ENCODE measurements at regions not wholly inside any gene's neighbourhood (a gene's known extent, or its start where the extent isn't known, plus 50 kb on each side); places are given as distances from the start of the nearest gene placed in this dataset.
"Not testable (repeated sequence)": the region's sequence is repeated elsewhere in the genome, so short reads cannot be mapped to it uniquely, and the experiment has no call there.

DNA sequence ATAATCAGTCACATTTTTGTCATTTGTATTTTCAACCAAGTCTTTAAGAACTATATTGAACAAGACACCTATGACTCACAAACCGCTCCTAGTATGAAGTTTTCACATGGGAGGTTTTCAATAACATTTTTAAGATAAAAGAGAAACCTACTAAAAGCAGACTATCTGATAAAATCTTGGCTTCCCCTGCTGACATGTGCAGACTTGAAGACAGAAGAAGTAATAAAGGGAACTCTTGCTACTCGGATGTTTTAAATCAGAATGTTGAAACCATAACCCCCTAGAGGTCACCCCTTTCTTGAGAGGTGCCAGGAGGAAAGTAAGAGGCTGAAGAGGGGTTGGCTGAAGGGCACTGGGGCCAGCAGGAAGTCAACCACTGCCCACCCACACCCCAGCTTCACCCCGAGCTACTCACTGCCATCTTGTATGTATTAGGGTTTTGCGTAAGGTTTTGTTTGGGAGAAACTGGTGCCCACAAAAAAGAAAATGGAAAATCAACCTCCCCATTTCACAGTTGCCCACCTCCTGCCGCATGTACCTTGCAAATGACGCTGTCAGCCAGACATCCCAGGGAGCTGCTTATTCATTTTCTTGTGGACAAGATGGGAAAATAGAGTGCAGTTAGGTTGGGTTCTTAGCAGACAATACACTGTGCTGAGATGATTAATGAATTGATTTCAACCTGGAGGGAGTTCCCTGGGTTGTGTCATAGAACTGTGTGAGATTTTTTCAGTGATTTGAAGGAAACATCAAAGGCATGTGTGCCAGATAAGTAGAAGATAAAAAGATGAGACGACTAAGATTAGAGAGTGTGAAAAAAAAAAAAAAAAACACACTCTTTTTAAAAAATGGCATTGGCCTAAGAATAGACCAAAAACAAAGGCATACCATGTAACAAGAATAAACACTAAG is 83.2 kb upstream of the TAB2 start:
- 65% methylated on average over 2 of the region's 7 CpGs for WGBS (ENCODE audit: insufficient coverage, low lambda C conversion rate)
- no peak overlapping the region for H3K27ac ChIP-seq (ENCODE audit: low read length)
- H3K27me3 ChIP-seq (ENCODE audit: control insufficient read depth, insufficient read depth, low read length) = peaks cover 2% of the 10 kb centered on the region
- no peaks in the 10 kb centered on the region for H3K36me3 ChIP-seq (ENCODE audit: control insufficient read depth, insufficient read depth, low read length)
- H3K4me3 ChIP-seq (ENCODE audit: low read length) = no peak overlapping the region
- no peak for DNase-seq
- no peaks in the 10 kb centered on the region for H3K9me3 ChIP-seq (ENCODE audit: control insufficient read depth, low read depth, low read length)
- no peaks in the 10 kb centered on the region for H3K4me1 ChIP-seq (ENCODE audit: control insufficient read depth, insufficient read depth, low read length)

DNA sequence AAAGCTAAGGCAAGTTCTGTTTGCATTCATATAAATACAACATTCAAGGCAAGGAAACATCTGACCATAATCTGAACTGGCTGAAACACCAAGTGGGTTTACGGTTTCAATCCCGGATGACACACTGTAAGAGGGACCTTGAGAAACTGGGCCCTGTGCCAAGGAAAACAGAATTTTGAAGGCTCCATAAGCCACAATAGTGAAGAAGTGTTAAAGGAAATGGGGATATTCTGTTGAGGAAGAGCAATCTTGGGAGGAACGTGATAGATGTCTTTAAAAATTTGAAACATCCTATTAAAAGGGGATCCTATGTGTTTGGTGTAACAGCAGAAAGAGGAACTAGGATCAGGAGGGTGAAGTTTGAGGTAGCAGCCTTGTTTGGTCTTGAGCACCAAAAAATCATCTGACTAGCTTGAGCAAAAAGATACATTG is 82.4 kb upstream of the TAB2 start:
- no peaks in the 10 kb centered on the region for H3K9me3 ChIP-seq (ENCODE audit: control insufficient read depth, low read depth, low read length)
- no peak for DNase-seq
- H3K4me1 ChIP-seq (ENCODE audit: control insufficient read depth, insufficient read depth, low read length) = no peaks in the 10 kb centered on the region
- H3K36me3 ChIP-seq (ENCODE audit: control insufficient read depth, insufficient read depth, low read length) = no peaks in the 10 kb centered on the region
- H3K27me3 ChIP-seq (ENCODE audit: control insufficient read depth, insufficient read depth, low read length) = no peaks in the 10 kb centered on the region
- no peak overlapping the region for H3K4me3 ChIP-seq (ENCODE audit: low read length)
- WGBS (ENCODE audit: insufficient coverage, low lambda C conversion rate) = 33% methylated on average over 1 of the region's 3 CpGs
- no peak overlapping the region for H3K27ac ChIP-seq (ENCODE audit: low read length)

DNA sequence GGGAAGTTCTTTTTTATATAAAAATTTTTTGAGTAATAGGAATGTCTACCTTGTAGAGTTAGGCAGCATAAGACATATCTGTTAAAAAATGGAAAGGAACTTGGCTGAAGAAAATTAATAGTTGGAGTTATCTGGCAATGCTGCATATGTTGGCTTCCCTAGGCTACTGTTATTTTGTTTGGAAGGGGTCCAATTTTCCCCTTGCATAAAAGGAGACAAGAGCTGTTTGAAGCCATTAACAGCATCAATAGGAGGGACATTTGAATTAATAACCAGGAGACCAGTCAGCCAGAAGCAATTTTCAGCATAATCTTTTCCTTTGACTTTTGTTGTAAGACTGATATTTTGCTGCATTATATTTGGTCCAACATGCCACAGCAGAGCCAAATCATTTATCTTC is 80.9 kb upstream of the TAB2 start:
- Histone ChIP-seq H3K27ac (ENCODE audit: low read length) (no peak overlapping the region), H3K36me3 (ENCODE audit: control insufficient read depth, insufficient read depth, low read length) (no peaks in the 10 kb centered on the region), H3K9me3 (ENCODE audit: control insufficient read depth, low read depth, low read length) (no peaks in the 10 kb centered on the region), H3K4me1 (ENCODE audit: control insufficient read depth, insufficient read depth, low read length) (no peaks in the 10 kb centered on the region), H3K4me3 (ENCODE audit: low read length) (no peak overlapping the region), H3K27me3 (ENCODE audit: control insufficient read depth, insufficient read depth, low read length) (no peaks in the 10 kb centered on the region)
- DNase-seq = no peak

DNA sequence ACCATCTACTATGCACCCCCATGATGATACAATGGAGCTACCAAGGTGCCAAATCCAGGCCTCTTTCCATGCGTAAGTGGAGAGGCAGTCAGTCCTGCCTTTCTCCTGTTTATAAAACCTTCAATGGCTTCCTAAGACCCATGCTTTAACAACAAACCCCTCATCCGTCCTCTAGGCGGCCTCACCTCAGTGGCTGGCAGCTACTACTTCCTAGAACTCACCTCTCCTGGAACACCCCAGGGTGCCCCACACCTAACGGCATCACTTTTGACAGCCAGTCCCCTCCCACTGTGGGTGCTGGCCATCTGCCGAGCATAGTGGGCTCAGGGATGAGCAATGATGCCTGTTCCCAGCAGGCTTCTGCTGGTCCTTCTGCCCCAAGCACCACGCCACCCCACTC is 80.0 kb upstream of the TAB2 start:
- Histone ChIP-seq H3K4me1 (ENCODE audit: control insufficient read depth, insufficient read depth, low read length) (no peaks in the 10 kb centered on the region), H3K27me3 (ENCODE audit: control insufficient read depth, insufficient read depth, low read length) (no peaks in the 10 kb centered on the region), H3K27ac (ENCODE audit: low read length) (no peak overlapping the region), H3K36me3 (ENCODE audit: control insufficient read depth, insufficient read depth, low read length) (no peaks in the 10 kb centered on the region), H3K9me3 (ENCODE audit: control insufficient read depth, low read depth, low read length) (no peaks in the 10 kb centered on the region), H3K4me3 (ENCODE audit: low read length) (no peak overlapping the region)
- DNase-seq = no peak
- WGBS (ENCODE audit: insufficient coverage, low lambda C conversion rate) = 86% methylated on average over 1 of the region's 6 CpGs

DNA sequence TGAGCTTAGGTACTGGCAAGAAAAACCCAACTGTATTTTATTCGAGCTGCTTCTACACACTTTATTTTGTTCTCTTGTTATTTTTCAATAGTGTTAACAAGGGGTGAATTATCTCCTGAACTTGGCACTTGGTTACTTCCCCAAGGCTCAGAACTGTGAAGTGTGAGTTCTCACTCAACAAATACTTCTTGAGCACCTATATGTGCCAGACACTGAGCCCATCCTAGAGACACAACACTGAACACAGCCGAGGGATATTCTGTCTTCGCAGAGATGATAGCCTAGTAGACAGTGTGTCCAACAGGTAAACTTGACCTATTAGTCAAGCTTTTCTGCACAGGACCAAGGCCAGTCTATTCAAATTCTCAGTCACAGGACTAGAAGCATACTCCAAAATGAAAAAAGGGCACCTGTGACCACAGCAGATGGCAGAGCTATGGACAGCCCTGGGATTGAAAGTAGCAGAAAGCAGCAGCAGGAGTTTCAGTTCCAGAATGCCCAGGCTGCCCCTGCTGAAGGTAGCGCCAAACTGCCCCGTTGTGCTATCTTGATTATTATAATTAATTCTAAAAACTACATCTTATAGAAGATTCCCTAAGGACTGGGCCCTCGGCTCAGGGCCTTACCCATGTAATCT is 77.8 kb upstream of the TAB2 start:
- Histone ChIP-seq H3K4me1 (ENCODE audit: control insufficient read depth, insufficient read depth, low read length) (no peaks in the 10 kb centered on the region), H3K4me3 (ENCODE audit: low read length) (no peak overlapping the region), H3K9me3 (ENCODE audit: control insufficient read depth, low read depth, low read length) (no peaks in the 10 kb centered on the region), H3K27ac (ENCODE audit: low read length) (no peak overlapping the region), H3K27me3 (ENCODE audit: control insufficient read depth, insufficient read depth, low read length) (no peaks in the 10 kb centered on the region), H3K36me3 (ENCODE audit: control insufficient read depth, insufficient read depth, low read length) (no peaks in the 10 kb centered on the region)
- WGBS (ENCODE audit: insufficient coverage, low lambda C conversion rate) = 83% methylated on average over 1 of the region's 6 CpGs
- no peak for DNase-seq

DNA sequence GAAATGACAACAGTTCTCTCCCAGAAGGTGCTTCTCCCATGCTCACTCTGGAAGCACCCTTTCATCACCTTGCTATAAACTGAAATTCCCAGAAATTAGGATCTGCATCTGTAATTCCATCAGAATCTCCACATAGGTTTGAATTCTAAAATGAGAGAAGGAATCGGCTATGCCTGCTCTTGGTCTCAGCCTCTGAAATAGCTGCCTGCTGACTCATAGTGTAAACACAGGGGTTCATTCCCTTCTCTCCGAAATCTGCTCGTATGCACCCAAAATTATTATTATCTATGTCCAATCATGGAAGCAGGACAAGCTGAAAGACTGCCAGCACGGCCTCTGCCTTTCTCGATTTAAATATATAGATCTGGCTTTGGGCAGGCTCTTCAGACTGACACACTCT is 74.6 kb upstream of the TAB2 start:
- H3K27me3 ChIP-seq (ENCODE audit: control insufficient read depth, insufficient read depth, low read length) = no peaks in the 10 kb centered on the region
- H3K9me3 ChIP-seq (ENCODE audit: control insufficient read depth, low read depth, low read length) = no peaks in the 10 kb centered on the region
- no peak for DNase-seq
- H3K36me3 ChIP-seq (ENCODE audit: control insufficient read depth, insufficient read depth, low read length) = no peaks in the 10 kb centered on the region
- no peaks in the 10 kb centered on the region for H3K4me1 ChIP-seq (ENCODE audit: control insufficient read depth, insufficient read depth, low read length)
- no peak overlapping the region for H3K27ac ChIP-seq (ENCODE audit: low read length)
- H3K4me3 ChIP-seq (ENCODE audit: low read length) = no peak overlapping the region
- WGBS (ENCODE audit: insufficient coverage, low lambda C conversion rate) = no CpG with 5 or more reads among the region's 5 CpGs

DNA sequence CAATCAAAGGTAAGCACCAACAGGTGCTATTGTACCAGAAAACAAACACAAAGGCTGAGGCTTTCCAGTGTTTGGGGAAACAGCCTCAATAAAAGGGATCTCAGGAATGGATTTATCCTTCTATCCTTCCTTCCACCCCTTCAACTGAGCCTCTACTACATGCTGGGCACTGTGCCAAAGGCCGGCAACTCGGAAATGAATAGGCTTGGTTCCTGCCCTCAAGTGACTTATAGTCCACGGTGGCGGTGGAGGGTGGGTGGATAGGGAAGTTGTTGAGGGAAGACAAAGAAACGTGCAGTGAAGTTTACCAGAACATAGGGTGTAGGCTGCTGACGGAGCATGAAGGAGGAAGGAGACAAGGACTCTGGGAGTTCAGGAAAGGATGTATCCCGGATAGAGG is 73.4 kb upstream of the TAB2 start:
- H3K9me3 ChIP-seq (ENCODE audit: control insufficient read depth, low read depth, low read length) = no peaks in the 10 kb centered on the region
- peaks cover 5% of the 10 kb centered on the region for H3K4me1 ChIP-seq (ENCODE audit: control insufficient read depth, insufficient read depth, low read length)
- no peak for DNase-seq
- H3K36me3 ChIP-seq (ENCODE audit: control insufficient read depth, insufficient read depth, low read length) = no peaks in the 10 kb centered on the region
- no peak overlapping the region for H3K27ac ChIP-seq (ENCODE audit: low read length)
- WGBS (ENCODE audit: insufficient coverage, low lambda C conversion rate) = 88% methylated on average over 3 of the region's 7 CpGs
- no peaks in the 10 kb centered on the region for H3K27me3 ChIP-seq (ENCODE audit: control insufficient read depth, insufficient read depth, low read length)
- H3K4me3 ChIP-seq (ENCODE audit: low read length) = no peak overlapping the region

DNA sequence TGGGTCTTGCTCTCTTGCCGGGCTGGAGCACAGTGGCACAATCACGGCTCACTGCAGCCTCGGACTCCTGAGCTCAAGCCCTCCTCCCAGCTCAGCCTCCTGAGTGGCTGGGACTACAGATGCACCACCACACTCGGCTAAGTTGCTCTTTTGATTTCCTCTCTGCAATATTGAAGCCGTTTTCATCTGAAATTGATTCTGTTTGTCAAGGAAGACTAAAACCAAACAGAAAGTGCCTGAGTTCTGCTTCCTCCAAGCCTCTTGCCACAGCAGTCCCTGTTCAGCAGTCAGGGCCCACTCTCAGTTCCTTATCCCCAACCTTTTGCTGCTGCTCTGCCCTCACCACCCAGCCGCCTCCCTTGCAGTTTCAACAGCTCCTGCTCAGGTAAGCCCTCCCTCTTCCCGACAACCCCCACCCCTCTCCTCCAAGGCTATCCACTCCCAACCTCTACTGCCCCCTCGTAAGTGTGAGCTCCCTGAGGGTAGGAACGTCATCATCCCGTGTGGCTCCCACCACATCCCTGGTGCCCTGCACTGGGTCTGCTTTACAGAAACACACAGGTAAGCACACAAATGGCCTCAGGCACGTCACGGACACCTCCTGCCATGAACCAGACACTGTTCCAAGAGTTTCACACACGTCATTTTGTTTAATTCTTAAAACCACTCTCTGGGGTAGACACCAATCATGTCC is 70.7 kb upstream of the TAB2 start:
- Histone ChIP-seq H3K27me3 (ENCODE audit: control insufficient read depth, insufficient read depth, low read length) (no peaks in the 10 kb centered on the region), H3K27ac (ENCODE audit: low read length) (no peak overlapping the region), H3K9me3 (ENCODE audit: control insufficient read depth, low read depth, low read length) (no peaks in the 10 kb centered on the region), H3K36me3 (ENCODE audit: control insufficient read depth, insufficient read depth, low read length) (no peaks in the 10 kb centered on the region), H3K4me3 (ENCODE audit: low read length) (no peak overlapping the region), H3K4me1 (ENCODE audit: control insufficient read depth, insufficient read depth, low read length) (peaks cover 5% of the 10 kb centered on the region)
- no peak for DNase-seq
- no CpG with 5 or more reads among the region's 13 CpGs for WGBS (ENCODE audit: insufficient coverage, low lambda C conversion rate)

DNA sequence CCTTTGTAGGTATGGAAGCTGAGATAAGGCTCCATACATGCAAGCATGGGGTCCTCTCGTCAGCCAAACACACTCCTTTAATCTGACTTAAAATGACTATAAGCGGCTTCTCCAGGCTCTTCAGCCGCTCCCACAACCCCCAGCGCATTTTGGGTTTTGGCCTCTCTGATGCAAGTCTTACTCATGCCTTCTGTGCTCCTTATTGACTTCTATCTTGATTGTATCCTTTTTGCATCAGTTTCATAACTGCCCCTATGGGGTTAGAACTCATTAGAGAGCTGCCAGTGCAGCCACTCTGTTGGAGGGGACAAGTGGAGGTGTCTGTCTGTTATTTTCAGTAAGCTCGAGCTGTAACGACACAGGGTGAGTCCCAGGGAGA is 70.1 kb upstream of the TAB2 start:
- H3K4me3 ChIP-seq (ENCODE audit: low read length) = no peak overlapping the region
- no peaks in the 10 kb centered on the region for H3K36me3 ChIP-seq (ENCODE audit: control insufficient read depth, insufficient read depth, low read length)
- 100% methylated on average over 1 of the region's 6 CpGs for WGBS (ENCODE audit: insufficient coverage, low lambda C conversion rate)
- H3K27me3 ChIP-seq (ENCODE audit: control insufficient read depth, insufficient read depth, low read length) = no peaks in the 10 kb centered on the region
- no peak for DNase-seq
- H3K9me3 ChIP-seq (ENCODE audit: control insufficient read depth, low read depth, low read length) = no peaks in the 10 kb centered on the region
- peaks cover 5% of the 10 kb centered on the region for H3K4me1 ChIP-seq (ENCODE audit: control insufficient read depth, insufficient read depth, low read length)
- no peak overlapping the region for H3K27ac ChIP-seq (ENCODE audit: low read length)

DNA sequence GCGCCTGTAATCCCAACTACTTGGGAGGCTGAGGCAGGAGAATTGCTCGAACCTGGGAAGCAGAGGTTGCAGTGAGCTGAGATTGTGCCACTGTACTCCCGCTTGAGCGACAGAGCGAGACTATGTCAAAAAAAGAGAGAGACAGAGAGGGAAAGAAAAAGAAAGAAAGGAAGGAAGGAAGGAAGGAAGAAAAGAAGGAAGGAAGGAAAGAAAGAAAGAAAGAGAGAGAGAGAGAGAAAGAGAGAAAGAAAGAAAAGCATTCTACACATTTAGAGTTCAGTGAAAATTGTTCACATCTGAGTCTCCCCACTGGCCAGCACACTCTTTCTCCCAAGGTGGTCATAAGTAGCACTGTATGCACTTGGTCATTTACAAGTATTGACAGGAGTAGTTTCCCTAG is 69.2 kb upstream of the TAB2 start:
- 100% methylated on average over 2 of the region's 5 CpGs for whole genome bisulfite sequencing (ENCODE audit: insufficient coverage, low lambda C conversion rate)
- H3K27ac ChIP-seq (ENCODE audit: low read length) = not testable (repeated sequence)

More for the DNA sequence above, 69.2 kb upstream of the TAB2 start:
- H3K27me3 ChIP-seq (ENCODE audit: control insufficient read depth, insufficient read depth, low read length); H3K36me3 ChIP-seq (ENCODE audit: control insufficient read depth, insufficient read depth, low read length); DNase-seq; H3K4me3 ChIP-seq (ENCODE audit: low read length); H3K9me3 ChIP-seq (ENCODE audit: control insufficient read depth, low read depth, low read length); H3K4me1 ChIP-seq (ENCODE audit: control insufficient read depth, insufficient read depth, low read length): not testable (repeated sequence)

Data from large intestine (tissue), 3 donors.